WERI-Rb-1 (cell line): ENCODE measurements at regions not wholly inside any gene's neighbourhood (a gene's known extent, or its start where the extent isn't known, plus 50 kb on each side); places are given as distances from the start of the nearest gene placed in this dataset.

ENCODE experiments used
- DNase-seq: peaks from one replicate; pipeline ENCODE4 v3.0.0-alpha.2; 2020
- H3K27ac ChIP-seq: fragments of 250-450 bp; sonication (Bioruptor Pico); 2 replicates; pipeline ENCODE4 v1.5.1; 2020; ENCODE audit warnings: mild to moderate bottlenecking, moderate library complexity
- H3K27me3 ChIP-seq: fragments of 250-450 bp; sonication (Bioruptor Pico); 2 replicates; pipeline ENCODE4 v1.5.1; 2021; ENCODE audit warnings: mild to moderate bottlenecking, low read depth, moderate library complexity; ENCODE audit not compliant: insufficient read depth, severe bottlenecking
- H3K36me3 ChIP-seq: fragments of 250-450 bp; sonication (Bioruptor Pico); 2 replicates; pipeline ENCODE4 v1.5.1; 2020; ENCODE audit warnings: mild to moderate bottlenecking, moderate library complexity
- H3K4me3 ChIP-seq: 2 replicates; pipeline ENCODE4 v1.5.1; 2011; ENCODE audit warnings: low read depth, mild to moderate bottlenecking, control low read depth, low read length
- H3K9me3 ChIP-seq: fragments of 250-450 bp; sonication (Bioruptor Pico); 2 replicates; pipeline ENCODE4 v1.5.1; 2021; ENCODE audit warnings: mild to moderate bottlenecking, moderate library complexity; ENCODE audit not compliant: severe bottlenecking
- CTCF ChIP-seq: IDR thresholded peaks from 2 replicates; pipeline ENCODE4 v1.5.1; 2011; ENCODE audit warnings: low read depth, mild to moderate bottlenecking, control low read depth, inconsistent platforms, low read length

GRCh38 chr6:147142684-147143245 is 61.5 kb upstream of the STXBP5 start:
- no peak for TF ChIP-seq CTCF
- Histone ChIP-seq H3K36me3 (no peaks in the 10 kb centered on the region), H3K27ac (no peak overlapping the region)

GRCh38 chr6:147149092-147149491 is 55.1 kb upstream of the STXBP5 start:
- no peaks in the 10 kb centered on the region for H3K27me3 ChIP-seq
- no peak overlapping the region for H3K4me3 ChIP-seq
- H3K36me3 ChIP-seq: no peaks in the 10 kb centered on the region
- no peaks in the 10 kb centered on the region for H3K9me3 ChIP-seq
- TF ChIP-seq CTCF: no peak
- DNase-seq: no peak
- no peak overlapping the region for H3K27ac ChIP-seq

More at GRCh38 chr6:147142684-147143245, 61.5 kb upstream of the STXBP5 start:
- DNase-seq: no peak
- H3K4me3 ChIP-seq: no peak overlapping the region
- no peaks in the 10 kb centered on the region for H3K27me3 ChIP-seq
- H3K9me3 ChIP-seq: no peaks in the 10 kb centered on the region

GRCh38 chr6:147149826-147150225 is 54.4 kb upstream of the STXBP5 start:
- Histone ChIP-seq H3K4me3 (no peak overlapping the region), H3K27me3 (no peaks in the 10 kb centered on the region), H3K36me3 (no peaks in the 10 kb centered on the region), H3K27ac (no peak overlapping the region), H3K9me3 (no peaks in the 10 kb centered on the region)
- DNase-seq: no peak
- no peak for TF ChIP-seq CTCF

GRCh38 chr6:147150293-147150692 is 53.9 kb upstream of the STXBP5 start:
- Histone ChIP-seq H3K27ac (no peak overlapping the region), H3K9me3 (no peaks in the 10 kb centered on the region), H3K4me3 (no peak overlapping the region), H3K27me3 (no peaks in the 10 kb centered on the region), H3K36me3 (no peaks in the 10 kb centered on the region)
- no peak for DNase-seq
- no peak for TF ChIP-seq CTCF
